Keratinocyte (primary cell): ENCODE measurements at regions not wholly inside any gene's neighbourhood (a gene's known extent, or its start where the extent isn't known, plus 50 kb on each side); places are given as distances from the start of the nearest gene placed in this dataset.

Experiments
- DNase-seq: peaks from one replicate; pipeline ENCODE4 v3.0.0-alpha.2; 2011; ENCODE audit warnings: low read depth, missing footprints, low spot score
- FAIRE-seq: peaks from 2 replicates; lab custom pipeline; 2011; peaks lifted over from hg19 to GRCh38; lab: Jason Lieb, UNC
- H2AFZ ChIP-seq: 2 replicates; pipeline ENCODE4 v1.6.0; 2012; ENCODE audit warnings: low read length, control low read depth, inconsistent platforms; ENCODE audit not compliant: control insufficient read depth
- H3K27ac ChIP-seq: 2 replicates; pipeline ENCODE4 v1.5.1; 2011; ENCODE audit warnings: low read length; ENCODE audit not compliant: control insufficient read depth, insufficient read depth
- H3K27me3 ChIP-seq: 3 replicates; pipeline ENCODE4 v1.6.0; 2011; ENCODE audit warnings: low read length; ENCODE audit not compliant: control insufficient read depth, insufficient read depth; ENCODE audit errors: extremely low read depth
- H3K36me3 ChIP-seq, 2 experiments: 2 replicates in 1 of 2; 3 replicates in 1 of 2; pipeline ENCODE4 v1.5.1; 2011; ENCODE audit warnings: low read length in 2 of 2, mild to moderate bottlenecking in 1 of 2; ENCODE audit not compliant: control insufficient read depth in 2 of 2, insufficient read depth in 2 of 2; ENCODE audit errors: extremely low read depth in 1 of 2
- H3K4me1 ChIP-seq: 3 replicates; pipeline ENCODE4 v1.5.1; 2011; ENCODE audit warnings: low read length; ENCODE audit not compliant: control insufficient read depth, insufficient read depth; ENCODE audit errors: extremely low read depth
- H3K4me2 ChIP-seq: 3 replicates; pipeline ENCODE4 v1.6.0; 2011; ENCODE audit warnings: low read depth, low read length; ENCODE audit not compliant: control insufficient read depth, insufficient read depth; ENCODE audit errors: extremely low read depth
- H3K4me3 ChIP-seq, 3 experiments: fragments of 200-600 bp in 1 of 3; sonication (generic) in 1 of 3; 2 replicates in 2 of 3; 3 replicates in 1 of 3; pipeline ENCODE4 v1.5.1; 2011 to 2016; ENCODE audit warnings: low read length in 3 of 3, mild to moderate bottlenecking in 3 of 3, control low read depth in 2 of 3, inconsistent platforms in 1 of 3, low read depth in 1 of 3, mixed read lengths in 1 of 3, mixed run types in 1 of 3, moderate library complexity in 1 of 3; ENCODE audit not compliant: control insufficient read depth in 2 of 3, insufficient read depth in 2 of 3; ENCODE audit errors: extremely low read depth in 1 of 3
- H3K79me2 ChIP-seq: 2 replicates; pipeline ENCODE4 v1.6.0; 2012; ENCODE audit warnings: low read length; ENCODE audit not compliant: control insufficient read depth, insufficient read depth
- H3K9ac ChIP-seq: 3 replicates; pipeline ENCODE4 v1.6.0; 2011; ENCODE audit warnings: low read length; ENCODE audit not compliant: control insufficient read depth, insufficient read depth; ENCODE audit errors: extremely low read depth
- H3K9me1 ChIP-seq: 3 replicates; pipeline ENCODE4 v1.6.0; 2011; ENCODE audit warnings: low read length; ENCODE audit not compliant: control insufficient read depth, insufficient read depth; ENCODE audit errors: extremely low read depth
- H3K9me3 ChIP-seq: 2 replicates; pipeline ENCODE4 v1.5.1; 2012; ENCODE audit warnings: low read depth, low read length; ENCODE audit not compliant: control insufficient read depth
- H4K20me1 ChIP-seq: 3 replicates; pipeline ENCODE4 v1.6.0; 2011; ENCODE audit warnings: low read length; ENCODE audit not compliant: control insufficient read depth, insufficient read depth; ENCODE audit errors: extremely low read depth
- EZH2 ChIP-seq: IDR thresholded peaks from one replicate; pipeline ENCODE4 v1.6.1; 2012; ENCODE audit warnings: inconsistent platforms, mild to moderate bottlenecking, low read length, moderate library complexity
- dilution Hi-C: fragments of 300-500 bp; cut with MboI; formaldehyde crosslinking; loops from one replicate; pipeline ENCODE4 v1.7.0; 2020; ENCODE audit warnings: low sequenced_read_pairs; ENCODE audit not compliant: extremely low pct_ligation_motif_present
- TF ChIP-seq, protein P1 (sequence below), 3 experiments: IDR thresholded peaks in 1 of 3; conservative IDR thresholded peaks in 1 of 3; optimal IDR thresholded peaks in 1 of 3; 2 replicates in 2 of 3; 3 replicates in 1 of 3; pipeline versions ENCODE3 to v1.5.1; 2011; ENCODE audit warnings: low read length in 3 of 3, mild to moderate bottlenecking in 3 of 3, moderate library complexity in 2 of 3, control low read depth in 1 of 3, inconsistent platforms in 1 of 3; ENCODE audit not compliant: insufficient read depth in 2 of 3; ENCODE audit errors: extremely low read depth in 1 of 3

- Histone ChIP-seq H3K27ac (no peak overlapping the region), H3K79me2 (no peaks in the 10 kb centered on the region), H3K4me2 (no peak overlapping the region), H3K4me3 (no peak overlapping the region), H4K20me1 (no peaks in the 10 kb centered on the region), H3K27me3 (no peaks in the 10 kb centered on the region), H2AFZ (no peak overlapping the region), H3K9me1 (no peaks in the 10 kb centered on the region), H3K36me3 (no peaks in the 10 kb centered on the region), H3K4me1 (peaks cover 10% of the 10 kb centered on the region), H3K9me3 (no peaks in the 10 kb centered on the region), H3K9ac (no peak overlapping the region)
- TF ChIP-seq, protein P1, sequence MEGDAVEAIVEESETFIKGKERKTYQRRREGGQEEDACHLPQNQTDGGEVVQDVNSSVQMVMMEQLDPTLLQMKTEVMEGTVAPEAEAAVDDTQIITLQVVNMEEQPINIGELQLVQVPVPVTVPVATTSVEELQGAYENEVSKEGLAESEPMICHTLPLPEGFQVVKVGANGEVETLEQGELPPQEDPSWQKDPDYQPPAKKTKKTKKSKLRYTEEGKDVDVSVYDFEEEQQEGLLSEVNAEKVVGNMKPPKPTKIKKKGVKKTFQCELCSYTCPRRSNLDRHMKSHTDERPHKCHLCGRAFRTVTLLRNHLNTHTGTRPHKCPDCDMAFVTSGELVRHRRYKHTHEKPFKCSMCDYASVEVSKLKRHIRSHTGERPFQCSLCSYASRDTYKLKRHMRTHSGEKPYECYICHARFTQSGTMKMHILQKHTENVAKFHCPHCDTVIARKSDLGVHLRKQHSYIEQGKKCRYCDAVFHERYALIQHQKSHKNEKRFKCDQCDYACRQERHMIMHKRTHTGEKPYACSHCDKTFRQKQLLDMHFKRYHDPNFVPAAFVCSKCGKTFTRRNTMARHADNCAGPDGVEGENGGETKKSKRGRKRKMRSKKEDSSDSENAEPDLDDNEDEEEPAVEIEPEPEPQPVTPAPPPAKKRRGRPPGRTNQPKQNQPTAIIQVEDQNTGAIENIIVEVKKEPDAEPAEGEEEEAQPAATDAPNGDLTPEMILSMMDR (optimal IDR thresholded peaks at IDR 0.05 in 1 of 3, IDR thresholded peaks at IDR 0.05 in 1 of 3, conservative IDR thresholded peaks at IDR 0.05 in 1 of 3; ENCODE audit: extremely low read depth in 1 of 3, insufficient read depth in 2 of 3, low read length in 3 of 3) = no peak
- no peak for TF ChIP-seq EZH2
- DNase-seq = no peak
- no peak for FAIRE-seq
- dilution Hi-C loops = no loop called here
Measured at GRCh38 chr2:156703642-156704041, 267.5 kb downstream of the GPD2 start.

GRCh38 chr2:156704132-156704531 is 268.0 kb downstream of the GPD2 start:
- peak overlapping the region; percentile 66 for H2AFZ ChIP-seq
- H3K79me2 ChIP-seq = no peaks in the 10 kb centered on the region
- FAIRE-seq = no peak
- H3K4me2 ChIP-seq = peak overlapping the region; percentile 42
- dilution Hi-C loops = no loop called here
- H3K9ac ChIP-seq = no peak overlapping the region
- no peak for DNase-seq
- no peaks in the 10 kb centered on the region for H3K9me3 ChIP-seq
- no peak for TF ChIP-seq EZH2
- no peaks in the 10 kb centered on the region for H3K36me3 ChIP-seq
- no peak overlapping the region for H3K27ac ChIP-seq
- peaks cover 10% of the 10 kb centered on the region for H3K4me1 ChIP-seq
- no peaks in the 10 kb centered on the region for H3K27me3 ChIP-seq
- no peak overlapping the region for H3K4me3 ChIP-seq
- no peaks in the 10 kb centered on the region for H4K20me1 ChIP-seq
- H3K9me1 ChIP-seq = no peaks in the 10 kb centered on the region

DNA sequence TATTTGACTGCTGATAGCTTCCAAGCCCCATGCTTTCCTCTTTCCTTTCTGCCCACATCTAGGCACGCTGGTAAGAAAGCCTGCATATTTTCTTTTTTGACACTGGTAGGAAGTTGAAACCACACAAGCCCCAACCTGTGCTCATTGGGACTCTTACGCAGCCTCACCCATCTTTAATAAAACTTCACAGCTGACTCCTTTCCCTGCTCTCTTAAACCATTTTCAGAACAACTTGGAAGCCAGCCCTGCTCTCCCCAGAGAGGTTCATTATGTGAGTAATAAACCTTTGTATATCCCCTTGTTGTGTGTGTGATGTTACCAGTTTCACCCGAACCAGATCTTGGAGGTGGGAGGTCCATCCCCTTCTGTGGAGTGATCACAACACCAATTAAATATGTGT is 268.4 kb downstream of the GPD2 start:
- Histone ChIP-seq H3K9ac (no peak overlapping the region), H3K4me2 (peak overlapping the region; percentile 42), H3K36me3 (no peaks in the 10 kb centered on the region), H3K4me1 (peaks cover 10% of the 10 kb centered on the region), H3K4me3 (no peak overlapping the region), H3K9me3 (no peaks in the 10 kb centered on the region), H3K9me1 (no peaks in the 10 kb centered on the region), H3K27me3 (no peaks in the 10 kb centered on the region), H2AFZ (peak overlapping the region; percentile 80), H3K79me2 (no peaks in the 10 kb centered on the region), H4K20me1 (no peaks in the 10 kb centered on the region), H3K27ac (no peak overlapping the region)
- FAIRE-seq (peak; percentile 71), DNase-seq (no peak)
- TF ChIP-seq EZH2 = no peak
- TF ChIP-seq, protein P1 (optimal IDR thresholded peaks at IDR 0.05 in 1 of 3, IDR thresholded peaks at IDR 0.05 in 1 of 3, conservative IDR thresholded peaks at IDR 0.05 in 1 of 3; ENCODE audit: extremely low read depth in 1 of 3, insufficient read depth in 2 of 3, low read length in 3 of 3) = no peak
- dilution Hi-C loops = no loop called here
